ENCODE measurements at regions not wholly inside any gene's neighbourhood (a gene's known extent, or its start where the extent isn't known, plus 50 kb on each side); places are given as distances from the start of the nearest gene placed in this dataset.
"Not testable (repeated sequence)": the region's sequence is repeated elsewhere in the genome, so short reads cannot be mapped to it uniquely, and the experiment has no call there.

GRCh38 chr5:2102819-2103776, 220.4 kb upstream of the IRX4 start:
- in situ Hi-C loops (cut with HindIII; ENCODE audit: low sequenced_read_pairs), result no loop called here

GRCh38 chr5:2101685-2102084, 219.0 kb upstream of the IRX4 start:
- in situ Hi-C loops (cut with HindIII; ENCODE audit: low sequenced_read_pairs), result no loop called here

- in situ Hi-C loops (cut with HindIII; ENCODE audit: low sequenced_read_pairs), result no loop called here
Measured at GRCh38 chr5:2096887-2097505, 214.3 kb upstream of the IRX4 start.

- in situ Hi-C loops (cut with HindIII; ENCODE audit: low sequenced_read_pairs), result no loop called here
Measured at GRCh38 chr5:2095011-2095410, 212.3 kb upstream of the IRX4 start.

GRCh38 chr5:2094616-2094995, 211.9 kb upstream of the IRX4 start:
- in situ Hi-C loops (cut with HindIII; ENCODE audit: low sequenced_read_pairs), result no loop called here

- in situ Hi-C loops (cut with HindIII; ENCODE audit: low sequenced_read_pairs), result no loop called here
Measured at GRCh38 chr5:2093859-2094615, 211.3 kb upstream of the IRX4 start.

- in situ Hi-C loops (cut with HindIII; ENCODE audit: low sequenced_read_pairs), result no loop called here
Measured at GRCh38 chr5:2091921-2092320, 209.2 kb upstream of the IRX4 start.

GRCh38 chr5:2087980-2088379, 205.3 kb upstream of the IRX4 start:
- in situ Hi-C loops (cut with HindIII; ENCODE audit: low sequenced_read_pairs), result no loop called here

GRCh38 chr5:2075365-2075764, 192.6 kb upstream of the IRX4 start:
- in situ Hi-C loops (cut with HindIII; ENCODE audit: low sequenced_read_pairs), result no loop called here

GRCh38 chr5:2071562-2071961, 188.8 kb upstream of the IRX4 start:
- in situ Hi-C loops (cut with HindIII; ENCODE audit: low sequenced_read_pairs), result loop anchor here (5.0 kb wide), 1 partner anchor 46 kb away; no protein-coding TSS in a partner anchor

- in situ Hi-C loops (cut with HindIII; ENCODE audit: low sequenced_read_pairs), result loop anchor here (5.0 kb wide), 1 partner anchor 47 kb away; no protein-coding TSS in a partner anchor
Measured at GRCh38 chr5:2070787-2071186, 188.1 kb upstream of the IRX4 start.

- in situ Hi-C loops (cut with HindIII; ENCODE audit: low sequenced_read_pairs), result no loop called here
Measured at GRCh38 chr5:2068531-2068930, 185.8 kb upstream of the IRX4 start.

GRCh38 chr5:2066373-2066772, 183.6 kb upstream of the IRX4 start:
- in situ Hi-C loops (cut with HindIII; ENCODE audit: low sequenced_read_pairs), result no loop called here

- in situ Hi-C loops (cut with HindIII; ENCODE audit: low sequenced_read_pairs), result not testable (repeated sequence)
Measured at GRCh38 chr5:2063380-2063779, 180.7 kb upstream of the IRX4 start.

- in situ Hi-C loops (cut with HindIII; ENCODE audit: low sequenced_read_pairs), result no loop called here
Measured at GRCh38 chr5:2052687-2053086, 170.0 kb upstream of the IRX4 start.

- in situ Hi-C loops (cut with HindIII; ENCODE audit: low sequenced_read_pairs), result loop anchor here (25.0 kb wide), 1 partner anchor 288 kb away; no protein-coding TSS in a partner anchor
Measured at GRCh38 chr5:2049876-2050275, 167.2 kb upstream of the IRX4 start.

GRCh38 chr5:2048664-2049063, 165.9 kb upstream of the IRX4 start:
- in situ Hi-C loops (cut with HindIII; ENCODE audit: low sequenced_read_pairs), result loop anchor here (25.0 kb wide), 1 partner anchor 286 kb away; no protein-coding TSS in a partner anchor

- in situ Hi-C loops (cut with HindIII; ENCODE audit: low sequenced_read_pairs), result loop anchor here (25.0 kb wide), 1 partner anchor 285 kb away; no protein-coding TSS in a partner anchor
Measured at GRCh38 chr5:2047341-2047927, 164.7 kb upstream of the IRX4 start.

- in situ Hi-C loops (cut with HindIII; ENCODE audit: low sequenced_read_pairs), result loop anchor here (25.0 kb wide), 1 partner anchor 282 kb away; no protein-coding TSS in a partner anchor
Measured at GRCh38 chr5:2044041-2044440, 161.3 kb upstream of the IRX4 start.

- in situ Hi-C loops (cut with HindIII; ENCODE audit: low sequenced_read_pairs), result loop anchor here (25.0 kb wide), 1 partner anchor 277 kb away; no protein-coding TSS in a partner anchor
Measured at GRCh38 chr5:2039180-2039531, 156.4 kb upstream of the IRX4 start.
